Kidney (tissue), 13 donors: ENCODE measurements at regions not wholly inside any gene's neighbourhood (a gene's known extent, or its start where the extent isn't known, plus 50 kb on each side); places are given as distances from the start of the nearest gene placed in this dataset.

Experiments
- DNase-seq, 5 donors: peaks; one replicate each; pipeline ENCODE4 v3.0.0-alpha.2; 2013 to 2020
- FAIRE-seq: peaks from 2 replicates; lab custom pipeline; 2012; peaks lifted over from hg19 to GRCh38; lab: Jason Lieb, UNC
- H3K27ac ChIP-seq, 2 donors: one replicate each; pipeline ENCODE4 v1.7.0; 2013; ENCODE audit warnings: low read depth in 2 of 2, low read length in 2 of 2, inconsistent platforms in 1 of 2
- H3K27me3 ChIP-seq: one replicate; pipeline ENCODE4 v1.7.1; 2013; ENCODE audit warnings: low read length, inconsistent platforms; ENCODE audit not compliant: control insufficient read depth, insufficient read depth
- H3K36me3 ChIP-seq, 3 donors: one replicate each; pipeline versions ENCODE4 v1.7.0 to v1.7.1; 2013; ENCODE audit warnings: low read length in 3 of 3, control low read depth in 1 of 3, inconsistent platforms in 1 of 3; ENCODE audit not compliant: insufficient read depth in 3 of 3, control insufficient read depth in 2 of 3
- H3K4me1 ChIP-seq, 3 donors: one replicate each; pipeline versions ENCODE4 v1.7.0 to v1.7.1; 2013; ENCODE audit warnings: low read length in 3 of 3, inconsistent platforms in 1 of 3, low read depth in 1 of 3; ENCODE audit not compliant: control insufficient read depth in 2 of 3, insufficient read depth in 2 of 3
- H3K4me3 ChIP-seq, 3 donors: one replicate each; pipeline versions ENCODE4 v1.7.0 to v1.8.1; 2013; ENCODE audit warnings: low read length in 3 of 3, control low read depth in 1 of 3, inconsistent platforms in 1 of 3
- H3K9ac ChIP-seq, 3 donors: one replicate each; pipeline versions ENCODE4 v1.7.0 to v1.7.1; 2013; ENCODE audit warnings: low read length in 3 of 3, control low read depth in 1 of 3, inconsistent platforms in 1 of 3
- H3K9me3 ChIP-seq, 3 donors: one replicate each; pipeline versions ENCODE4 v1.7.0 to v1.7.1; 2013; ENCODE audit warnings: low read length in 3 of 3, control low read depth in 1 of 3, inconsistent platforms in 1 of 3; ENCODE audit not compliant: control insufficient read depth in 2 of 3, insufficient read depth in 1 of 3
- CTCF ChIP-seq: IDR thresholded peaks from 3 replicates; pipeline ENCODE4 v1.5.1; 2012; ENCODE audit warnings: mild to moderate bottlenecking, moderate library complexity, borderline replicate concordance; ENCODE audit not compliant: insufficient read depth; ENCODE audit errors: extremely low read depth
- intact Hi-C: fragments of 100-400 bp; cut with DNase I; formaldehyde crosslinking; loops from one replicate; pipeline ENCODE4 v1.11.1; 2022
- donor health status: control.
- donor health status: control.
- donor health status: control.
- donor health status: control.
- donor health status: control.
- donor health status: DM: yes; HTN: yes; CAD: no.
- donor health status: Normal renal cell carcinoma (clear cell type).

- Histone ChIP-seq H3K4me3 (no peak overlapping the region), H3K27me3 (peaks cover 5% of the 10 kb centered on the region), H3K27ac (no peak overlapping the region), H3K4me1 (no peaks in the 10 kb centered on the region), H3K36me3 (no peaks in the 10 kb centered on the region), H3K9me3 (no peaks in the 10 kb centered on the region), H3K9ac (no peak overlapping the region)
- FAIRE-seq (no peak), DNase-seq (no peak)
- intact Hi-C loops: no loop called here
- no peak for TF ChIP-seq CTCF
Measured at GRCh38 chrX:111006116-111006515, 89.9 kb upstream of the PAK3 start.

- no peak for TF ChIP-seq CTCF
- Histone ChIP-seq H3K4me3 (no peak overlapping the region), H3K9me3 (no peaks in the 10 kb centered on the region), H3K27me3 (peaks cover 5% of the 10 kb centered on the region), H3K36me3 (no peaks in the 10 kb centered on the region), H3K4me1 (no peaks in the 10 kb centered on the region), H3K9ac (no peak overlapping the region), H3K27ac (no peak overlapping the region)
- FAIRE-seq: no peak
- no peak for DNase-seq
- intact Hi-C loops: no loop called here
Measured at GRCh38 chrX:111005166-111005565, 90.8 kb upstream of the PAK3 start.

GRCh38 chrX:111003118-111003517 is 92.9 kb upstream of the PAK3 start:
- no peak for TF ChIP-seq CTCF
- no peaks in the 10 kb centered on the region for H3K4me1 ChIP-seq
- H3K9me3 ChIP-seq: no peaks in the 10 kb centered on the region
- no peak overlapping the region for H3K4me3 ChIP-seq
- H3K9ac ChIP-seq: no peak overlapping the region
- no peak for FAIRE-seq
- no peak overlapping the region for H3K27ac ChIP-seq
- H3K36me3 ChIP-seq: no peaks in the 10 kb centered on the region
- DNase-seq: no peak
- intact Hi-C loops: no loop called here
- peaks cover 5% of the 10 kb centered on the region for H3K27me3 ChIP-seq

GRCh38 chrX:110992611-110993010 is 103.4 kb upstream of the PAK3 start:
- intact Hi-C loops: no loop called here
- peak; percentile 24 for TF ChIP-seq CTCF
- FAIRE-seq: no peak

More at GRCh38 chrX:110992611-110993010, 103.4 kb upstream of the PAK3 start:
- Histone ChIP-seq H3K36me3 (no peaks in the 10 kb centered on the region), H3K4me3 (no peak overlapping the region), H3K9me3 (no peaks in the 10 kb centered on the region), H3K27me3 (no peaks in the 10 kb centered on the region), H3K9ac (no peak overlapping the region), H3K4me1 (no peaks in the 10 kb centered on the region), H3K27ac (no peak overlapping the region)
- peak in 3 of 5 donors; percentile 19 to 30 (median 30) for DNase-seq
